HUES6 (cell line): ENCODE measurements at regions not wholly inside any gene's neighbourhood (a gene's known extent, or its start where the extent isn't known, plus 50 kb on each side); places are given as distances from the start of the nearest gene placed in this dataset.

Experiments used
- H3K27ac ChIP-seq: 2 replicates; pipeline ENCODE4 v1.7.0; 2013; ENCODE audit warnings: low read depth, mild to moderate bottlenecking, low read length, inconsistent platforms
- H3K27me3 ChIP-seq: 2 replicates; pipeline ENCODE4 v1.6.1; 2013; ENCODE audit warnings: low read length; ENCODE audit not compliant: control insufficient read depth, insufficient read depth
- H3K36me3 ChIP-seq: 2 replicates; pipeline ENCODE4 v1.6.1; 2013; ENCODE audit warnings: low read length; ENCODE audit not compliant: control insufficient read depth, insufficient read depth
- H3K4me1 ChIP-seq: 2 replicates; pipeline ENCODE4 v1.6.1; 2013; ENCODE audit warnings: low read length; ENCODE audit not compliant: control insufficient read depth, insufficient read depth
- H3K4me3 ChIP-seq: 2 replicates; pipeline ENCODE4 v1.5.1; 2013; ENCODE audit warnings: low read depth, low read length
- H3K9ac ChIP-seq: one replicate; pipeline ENCODE4 v1.6.1; 2013; ENCODE audit warnings: mild to moderate bottlenecking, low read length
- H3K9me3 ChIP-seq: 2 replicates; pipeline ENCODE4 v1.6.1; 2013; ENCODE audit warnings: low read depth, low read length; ENCODE audit not compliant: control insufficient read depth, insufficient read depth

DNA sequence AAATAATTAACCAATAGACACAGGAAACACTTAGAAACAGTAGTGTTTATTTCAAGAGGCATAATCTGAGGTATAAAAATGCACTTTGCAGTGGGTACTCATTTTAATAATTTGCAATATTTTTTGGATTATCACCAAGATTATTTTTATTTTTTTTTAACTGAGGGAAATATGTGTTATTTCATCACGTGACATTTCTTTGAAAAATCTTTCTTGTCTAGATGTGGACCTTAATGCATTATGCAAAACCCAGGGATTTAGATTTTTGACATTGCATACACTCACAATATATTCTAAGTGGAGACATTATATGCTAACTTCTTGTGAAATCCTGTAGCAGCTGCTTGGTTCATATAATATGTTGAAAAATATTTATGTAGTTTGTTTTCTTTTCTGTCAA lies 260.4 kb upstream of the MEIS2 start:
- H3K4me3 ChIP-seq = no peak overlapping the region
- H3K4me1 ChIP-seq = peaks cover 6% of the 10 kb centered on the region; the same call in 1 of the 2 replicates
- H3K27ac ChIP-seq = no peak overlapping the region
- H3K9ac ChIP-seq = no peak overlapping the region
- no peaks in the 10 kb centered on the region for H3K36me3 ChIP-seq
- H3K9me3 ChIP-seq = no peaks in the 10 kb centered on the region
- no peaks in the 10 kb centered on the region for H3K27me3 ChIP-seq

DNA sequence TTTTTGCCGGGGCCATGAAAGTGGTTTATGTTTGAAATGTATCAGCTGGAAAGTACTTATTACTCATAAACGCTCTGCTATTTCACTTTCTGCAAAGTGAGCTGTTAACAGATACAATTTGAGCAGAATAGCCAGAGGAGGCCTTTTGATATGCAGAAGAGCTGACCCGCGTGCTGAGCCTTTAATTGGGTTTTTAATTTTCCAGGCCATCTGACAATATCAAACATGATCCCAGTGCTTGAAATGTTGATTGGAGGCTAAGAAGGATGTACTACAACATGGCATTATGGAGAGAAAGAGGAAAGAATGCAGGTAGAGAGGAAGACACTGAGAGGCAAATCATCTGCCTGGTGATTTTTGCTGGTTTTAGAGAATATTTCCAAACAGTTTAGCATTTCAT lies 261.3 kb upstream of the MEIS2 start:
- H3K9me3 ChIP-seq = no peaks in the 10 kb centered on the region
- no peak overlapping the region for H3K27ac ChIP-seq
- peaks cover 6% of the 10 kb centered on the region; the same call in 1 of the 2 replicates for H3K4me1 ChIP-seq
- no peak overlapping the region for H3K9ac ChIP-seq
- no peaks in the 10 kb centered on the region for H3K36me3 ChIP-seq
- H3K27me3 ChIP-seq = no peaks in the 10 kb centered on the region
- no peak overlapping the region for H3K4me3 ChIP-seq

DNA sequence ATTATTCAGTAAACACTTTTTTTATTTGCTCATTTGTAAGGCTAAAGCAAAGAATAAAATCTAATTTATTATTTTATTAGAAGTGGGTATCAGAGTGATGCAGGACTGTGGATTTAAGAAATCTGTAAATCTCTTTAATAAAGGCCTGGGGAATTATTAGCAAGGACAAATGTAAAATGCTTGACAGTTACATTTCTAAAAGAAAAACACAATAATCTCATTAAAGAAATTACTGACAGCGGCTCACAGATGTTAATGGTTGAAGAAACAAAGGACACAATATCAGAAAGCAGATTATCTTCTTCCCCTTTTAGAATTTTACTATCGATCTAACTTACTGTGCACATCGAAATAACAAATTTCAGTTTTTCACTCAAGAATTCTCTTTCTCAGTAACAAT lies 262.1 kb upstream of the MEIS2 start:
- H3K9me3 ChIP-seq = no peaks in the 10 kb centered on the region
- H3K27ac ChIP-seq = no peak overlapping the region
- H3K4me3 ChIP-seq = no peak overlapping the region
- no peaks in the 10 kb centered on the region for H3K36me3 ChIP-seq
- H3K4me1 ChIP-seq = peaks cover 6% of the 10 kb centered on the region; the same call in 1 of the 2 replicates
- no peak overlapping the region for H3K9ac ChIP-seq
- no peaks in the 10 kb centered on the region for H3K27me3 ChIP-seq

DNA sequence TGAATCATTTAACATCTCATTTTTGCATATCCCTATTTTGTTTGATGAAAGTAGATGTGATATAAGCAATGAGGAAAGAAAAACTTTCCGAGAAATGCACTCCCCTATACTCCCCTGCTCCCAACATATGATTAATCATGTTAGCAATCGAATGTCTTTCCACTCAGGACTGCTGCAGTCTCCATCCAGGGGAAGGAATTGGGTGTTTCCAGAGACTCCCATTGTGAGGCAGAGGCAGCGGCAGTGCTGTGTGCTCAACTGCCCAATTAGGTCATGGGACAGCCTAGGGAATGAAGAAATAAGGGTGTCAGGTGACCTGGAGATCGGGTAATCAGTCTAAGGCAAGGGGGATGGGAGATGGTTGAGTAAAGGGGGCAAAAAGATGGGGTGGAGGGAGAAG lies 268.6 kb upstream of the MEIS2 start:
- H3K9ac ChIP-seq = no peak overlapping the region
- H3K27ac ChIP-seq = no peak overlapping the region
- H3K27me3 ChIP-seq = no peaks in the 10 kb centered on the region
- H3K4me1 ChIP-seq = no peaks in the 10 kb centered on the region
- H3K4me3 ChIP-seq = no peak overlapping the region
- no peaks in the 10 kb centered on the region for H3K9me3 ChIP-seq
- no peaks in the 10 kb centered on the region for H3K36me3 ChIP-seq

DNA sequence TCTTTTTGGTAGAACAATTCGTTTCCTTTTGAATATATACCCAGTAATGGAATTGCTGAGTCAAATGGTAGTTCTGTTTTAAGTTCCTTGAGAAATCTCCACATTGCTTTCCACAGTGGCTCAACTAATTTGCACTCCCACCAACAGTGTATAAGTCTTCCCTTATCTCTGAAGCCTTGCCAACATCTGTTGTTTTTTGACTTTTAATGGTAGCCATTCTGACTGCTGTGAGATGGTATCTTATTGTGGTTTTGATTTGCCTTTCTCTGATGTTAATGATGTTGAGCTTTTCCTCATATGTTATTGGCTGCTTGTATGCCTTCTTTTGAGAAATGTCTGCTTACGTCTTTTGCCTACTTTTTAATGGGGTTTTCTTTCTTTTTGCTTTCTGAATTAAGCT lies 270.6 kb upstream of the MEIS2 start:
- no peaks in the 10 kb centered on the region for H3K36me3 ChIP-seq
- no peaks in the 10 kb centered on the region for H3K4me1 ChIP-seq
- H3K27me3 ChIP-seq = no peaks in the 10 kb centered on the region
- H3K9ac ChIP-seq = no peak overlapping the region
- H3K4me3 ChIP-seq = no peak overlapping the region
- H3K9me3 ChIP-seq = no peaks in the 10 kb centered on the region
- no peak overlapping the region for H3K27ac ChIP-seq

DNA sequence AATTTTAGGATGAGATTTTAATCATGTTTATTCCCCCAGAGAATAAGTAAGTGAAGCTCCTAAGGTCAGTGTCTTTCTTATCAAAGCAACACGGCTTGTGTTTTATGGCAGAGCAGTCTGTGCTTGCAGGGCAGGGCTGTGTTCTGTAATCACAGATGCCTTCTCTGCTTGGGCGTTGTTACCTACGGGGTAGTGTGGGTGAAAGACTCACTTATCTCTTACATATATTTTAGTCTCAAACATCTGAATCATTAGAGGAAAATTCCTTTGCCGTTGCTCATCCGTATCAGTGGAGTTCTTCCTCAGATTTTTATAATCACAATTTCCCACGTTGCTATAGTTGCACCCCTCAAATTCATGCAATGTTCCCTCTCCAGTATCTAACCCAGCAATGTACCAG lies 271.7 kb upstream of the MEIS2 start:
- Histone ChIP-seq H3K9me3 (no peaks in the 10 kb centered on the region), H3K27me3 (no peaks in the 10 kb centered on the region), H3K9ac (no peak overlapping the region), H3K4me3 (no peak overlapping the region), H3K27ac (no peak overlapping the region), H3K36me3 (no peaks in the 10 kb centered on the region), H3K4me1 (no peaks in the 10 kb centered on the region)

DNA sequence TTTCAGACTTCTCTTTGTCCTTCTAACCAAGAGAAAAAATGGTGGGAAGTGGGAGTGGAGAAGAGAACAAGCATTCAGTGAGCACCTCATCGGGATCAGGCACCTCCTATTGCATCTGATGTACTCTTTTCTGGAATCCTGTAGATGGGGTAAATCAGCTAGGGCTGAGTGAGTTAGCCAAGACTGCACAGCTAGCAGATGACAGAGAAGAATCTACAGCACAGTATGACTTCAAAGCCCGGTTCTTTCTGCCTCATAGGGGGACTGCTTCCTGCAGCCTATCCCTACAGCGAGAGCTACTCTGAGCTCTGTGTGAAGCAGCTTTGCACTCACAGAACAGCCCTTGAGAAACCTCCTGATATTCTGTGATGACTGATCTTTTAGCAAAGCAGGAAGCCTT lies 275.2 kb upstream of the MEIS2 start:
- H3K4me1 ChIP-seq = no peaks in the 10 kb centered on the region
- no peaks in the 10 kb centered on the region for H3K27me3 ChIP-seq
- no peaks in the 10 kb centered on the region for H3K36me3 ChIP-seq
- H3K27ac ChIP-seq = no peak overlapping the region
- H3K9ac ChIP-seq = no peak overlapping the region
- H3K4me3 ChIP-seq = no peak overlapping the region
- no peaks in the 10 kb centered on the region for H3K9me3 ChIP-seq

DNA sequence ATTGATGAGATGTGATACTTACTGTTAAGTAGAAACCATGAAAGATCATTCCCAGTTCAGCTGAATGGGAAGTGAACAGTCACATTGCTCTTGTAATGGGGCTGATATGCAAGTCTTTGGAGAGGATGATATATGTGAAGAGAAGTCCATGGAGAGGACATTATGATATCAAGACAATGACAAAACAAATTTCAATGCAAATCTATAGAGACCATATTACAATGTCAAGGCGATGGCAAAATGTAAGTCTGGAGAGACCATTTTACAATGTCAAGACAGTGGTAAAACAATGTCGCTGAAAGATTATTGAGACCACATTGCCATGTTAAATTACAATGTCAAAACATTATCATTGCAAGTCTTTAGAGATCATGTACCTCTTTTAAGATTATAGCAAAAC lies 277.1 kb upstream of the MEIS2 start:
- H3K4me1 ChIP-seq = no peaks in the 10 kb centered on the region
- no peaks in the 10 kb centered on the region for H3K27me3 ChIP-seq
- no peak overlapping the region for H3K27ac ChIP-seq
- H3K9me3 ChIP-seq = no peaks in the 10 kb centered on the region
- no peak overlapping the region for H3K9ac ChIP-seq
- H3K36me3 ChIP-seq = no peaks in the 10 kb centered on the region
- no peak overlapping the region for H3K4me3 ChIP-seq

DNA sequence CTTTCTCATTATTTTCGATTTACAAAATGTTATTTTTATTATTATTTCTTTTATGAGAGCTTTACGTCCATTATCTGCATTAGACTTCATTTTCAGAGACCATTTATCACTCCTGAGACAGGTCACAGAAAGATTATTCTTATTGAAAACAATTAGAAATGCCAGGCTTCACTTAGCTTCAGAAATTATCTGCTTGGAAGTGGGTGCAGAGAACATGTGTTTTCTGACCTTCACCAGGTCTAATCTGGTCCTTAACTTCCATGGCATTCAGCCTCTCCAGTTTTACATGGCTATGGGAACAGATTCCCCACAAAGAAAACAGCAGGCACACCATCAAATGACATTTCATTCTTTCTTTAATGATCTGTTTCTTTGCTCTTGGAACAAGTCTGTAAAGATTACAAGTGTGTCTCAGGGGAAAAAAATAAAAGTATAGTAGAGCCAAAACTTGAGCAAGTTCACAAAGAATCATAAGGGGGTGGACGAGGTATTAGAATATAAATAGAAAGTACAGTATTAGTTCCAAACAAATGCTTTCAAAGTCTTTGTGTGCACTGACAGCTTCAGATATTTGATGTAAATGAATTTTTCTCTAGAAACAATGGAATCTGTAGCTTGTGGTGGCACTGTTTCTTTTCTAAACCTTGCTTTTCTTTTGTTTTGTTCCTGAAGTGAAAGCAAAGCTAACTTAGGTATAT lies 294.2 kb upstream of the MEIS2 start:
- Histone ChIP-seq H3K4me1 (peaks cover 5% of the 10 kb centered on the region; the same call in 1 of the 2 replicates), H3K27me3 (no peaks in the 10 kb centered on the region), H3K27ac (no peak overlapping the region), H3K9me3 (peaks cover 10% of the 10 kb centered on the region), H3K9ac (no peak overlapping the region), H3K4me3 (no peak overlapping the region), H3K36me3 (no peaks in the 10 kb centered on the region)

DNA sequence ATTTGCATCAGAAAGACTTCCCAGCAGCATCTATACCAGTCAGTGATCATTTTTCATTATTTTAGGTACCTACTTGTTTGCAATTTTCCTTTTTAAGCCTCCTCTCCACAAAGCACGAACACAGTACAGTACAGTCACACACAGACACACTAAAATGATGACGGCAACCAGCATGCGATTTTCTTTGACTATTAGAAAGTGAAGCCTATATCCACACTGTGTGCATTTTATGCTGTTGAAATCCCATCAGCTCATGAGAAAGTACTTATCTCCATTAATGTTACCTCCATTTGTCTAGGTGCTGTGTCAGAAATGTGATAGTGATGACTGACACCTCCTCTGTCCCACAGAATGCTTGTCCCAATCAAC lies 294.7 kb upstream of the MEIS2 start:
- no peak overlapping the region for H3K27ac ChIP-seq
- peaks cover 5% of the 10 kb centered on the region; the same call in 1 of the 2 replicates for H3K4me1 ChIP-seq
- H3K9me3 ChIP-seq = peaks cover 5% of the 10 kb centered on the region
- no peaks in the 10 kb centered on the region for H3K27me3 ChIP-seq
- no peaks in the 10 kb centered on the region for H3K36me3 ChIP-seq
- no peak overlapping the region for H3K9ac ChIP-seq
- H3K4me3 ChIP-seq = no peak overlapping the region

DNA sequence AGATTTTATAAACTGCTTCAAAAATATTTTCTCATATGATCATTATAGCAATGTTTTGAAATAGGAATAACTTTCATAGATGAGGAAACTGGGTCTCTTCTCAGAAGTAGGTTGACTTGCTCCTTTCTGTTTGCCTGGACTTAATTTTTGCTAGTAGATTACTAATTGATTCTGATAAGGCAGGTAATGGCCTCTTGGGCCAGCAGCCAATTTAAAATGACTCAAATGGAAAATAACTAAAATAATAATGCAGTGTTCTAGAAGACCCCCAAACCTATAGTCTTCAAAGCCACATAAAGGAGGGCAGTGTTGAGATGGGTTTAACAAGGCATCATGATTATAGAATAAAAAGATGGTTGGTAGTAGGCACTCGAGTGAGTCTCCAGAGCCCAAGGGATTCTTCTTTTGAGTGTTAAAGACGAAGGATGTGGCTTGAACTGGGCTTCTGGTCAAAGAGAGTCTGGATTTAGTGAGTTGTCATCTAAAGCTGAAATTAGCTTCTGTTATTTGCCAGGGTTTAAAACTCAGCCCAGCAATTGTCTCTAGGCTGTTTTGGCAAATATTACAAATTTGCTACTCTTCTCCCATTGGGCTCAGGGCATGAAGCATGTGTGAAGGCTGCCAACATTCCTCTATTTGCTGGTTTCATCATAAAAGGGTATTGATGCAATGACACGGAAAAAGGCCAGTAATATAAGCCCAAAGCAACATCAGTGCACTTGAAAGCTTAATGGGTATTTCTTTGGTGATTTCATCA lies 297.1 kb upstream of the MEIS2 start:
- H3K9ac ChIP-seq = no peak overlapping the region
- H3K36me3 ChIP-seq = no peaks in the 10 kb centered on the region
- peaks cover 5% of the 10 kb centered on the region; the same call in 1 of the 2 replicates for H3K4me1 ChIP-seq
- H3K9me3 ChIP-seq = no peaks in the 10 kb centered on the region
- H3K27ac ChIP-seq = no peak overlapping the region
- H3K27me3 ChIP-seq = no peaks in the 10 kb centered on the region
- no peak overlapping the region for H3K4me3 ChIP-seq
